GM19395 (cell line): ENCODE measurements at regions not wholly inside any gene's neighbourhood (a gene's known extent, or its start where the extent isn't known, plus 50 kb on each side); places are given as distances from the start of the nearest gene placed in this dataset.
"Not testable (repeated sequence)": the region's sequence is repeated elsewhere in the genome, so short reads cannot be mapped to it uniquely, and the experiment has no call there.

ENCODE experiments used
- ATAC-seq: cut with Tn5 transposase; IDR thresholded peaks from one replicate; pipeline ENCODE4 v1.9.1; 2021; ENCODE audit warnings: mild to moderate bottlenecking, moderate library complexity; ENCODE audit not compliant: unreplicated experiment

GRCh38 chr2:16415861-16416260, 249.8 kb downstream of the CYRIA start:
- not testable (repeated sequence) for ATAC-seq

DNA sequence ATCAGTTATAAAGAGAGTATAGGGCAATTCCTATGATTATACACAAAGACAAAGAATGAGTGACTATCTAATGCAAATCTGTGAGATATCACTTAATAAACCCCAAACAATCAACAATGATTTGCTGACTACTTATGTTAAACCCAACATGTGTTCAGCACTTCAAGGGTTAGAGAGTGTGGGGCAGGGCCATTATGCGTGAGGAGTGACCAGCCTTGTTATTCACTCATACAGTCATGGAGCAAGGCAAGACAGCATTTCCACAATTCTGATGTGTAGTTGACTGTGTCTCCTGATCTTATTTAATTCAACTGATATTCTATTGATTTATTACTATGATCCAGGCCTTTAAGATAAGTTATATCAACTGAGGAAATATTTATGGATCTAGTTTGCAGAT, 251.7 kb downstream of the CYRIA start:
- ATAC-seq = no peak

DNA sequence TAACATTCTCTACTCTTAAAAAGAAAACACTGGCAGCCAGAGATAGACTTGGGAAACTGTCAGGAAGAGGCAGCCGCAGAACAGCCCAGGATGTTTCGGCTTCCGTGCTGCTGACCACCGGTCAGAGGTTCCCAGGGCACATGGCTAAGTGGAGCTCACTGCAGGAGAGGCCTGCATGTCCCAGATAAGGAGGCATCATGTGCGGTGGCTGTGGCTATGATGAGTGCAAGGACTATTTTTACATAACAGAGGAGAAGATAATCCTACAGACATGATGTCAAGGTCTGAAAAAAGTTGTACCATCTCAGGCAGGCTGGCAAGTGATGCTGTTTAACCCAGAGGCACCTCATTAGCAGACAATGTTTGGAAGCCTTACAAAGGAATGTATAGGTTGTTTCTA, 252.3 kb downstream of the CYRIA start:
- no peak for ATAC-seq

DNA sequence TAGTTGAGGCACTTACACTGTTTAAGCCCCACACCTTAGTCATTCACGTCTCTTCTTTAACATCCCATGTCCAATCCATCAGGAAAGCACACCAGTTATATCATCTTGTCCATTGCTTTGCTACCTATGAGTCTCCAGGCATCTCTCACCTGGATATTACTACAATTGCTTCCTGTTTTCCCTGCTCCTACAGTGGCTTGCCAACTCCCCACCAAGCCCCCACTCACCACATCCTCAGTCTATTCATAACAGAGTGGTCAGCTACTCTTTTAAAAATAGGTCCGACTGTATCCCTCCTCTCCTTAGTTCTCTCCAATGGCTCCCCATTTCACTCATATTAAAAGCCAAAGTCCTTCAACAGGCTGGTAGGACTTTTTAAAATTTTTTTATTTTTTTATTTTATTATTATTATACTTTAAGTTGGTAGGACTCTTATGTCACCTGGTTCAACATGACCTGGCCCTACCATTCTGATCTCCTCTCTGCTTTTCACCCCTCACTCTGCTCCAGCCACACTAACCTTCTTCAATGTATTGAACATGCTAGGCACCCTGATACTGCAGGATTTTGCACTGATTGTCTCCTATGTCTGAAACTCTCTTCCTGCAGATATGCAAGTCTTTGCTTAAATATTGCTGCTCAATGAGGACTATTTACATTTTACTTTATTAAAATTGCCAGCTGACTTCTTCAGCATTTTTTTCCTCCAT, 253.2 kb downstream of the CYRIA start:
- ATAC-seq = no peak

- no peak for ATAC-seq
These were observed 253.8 kb downstream of the CYRIA start for GRCh38 chr2:16411788-16412187.

- ATAC-seq = no peak
These were observed 255.8 kb downstream of the CYRIA start for GRCh38 chr2:16409849-16410248.

- no peak for ATAC-seq
These were observed 256.6 kb downstream of the CYRIA start for GRCh38 chr2:16409006-16409390.

GRCh38 chr2:16408331-16409005, 257.2 kb downstream of the CYRIA start:
- ATAC-seq = no peak

GRCh38 chr2:16407358-16407757, 258.3 kb downstream of the CYRIA start:
- ATAC-seq = no peak

DNA sequence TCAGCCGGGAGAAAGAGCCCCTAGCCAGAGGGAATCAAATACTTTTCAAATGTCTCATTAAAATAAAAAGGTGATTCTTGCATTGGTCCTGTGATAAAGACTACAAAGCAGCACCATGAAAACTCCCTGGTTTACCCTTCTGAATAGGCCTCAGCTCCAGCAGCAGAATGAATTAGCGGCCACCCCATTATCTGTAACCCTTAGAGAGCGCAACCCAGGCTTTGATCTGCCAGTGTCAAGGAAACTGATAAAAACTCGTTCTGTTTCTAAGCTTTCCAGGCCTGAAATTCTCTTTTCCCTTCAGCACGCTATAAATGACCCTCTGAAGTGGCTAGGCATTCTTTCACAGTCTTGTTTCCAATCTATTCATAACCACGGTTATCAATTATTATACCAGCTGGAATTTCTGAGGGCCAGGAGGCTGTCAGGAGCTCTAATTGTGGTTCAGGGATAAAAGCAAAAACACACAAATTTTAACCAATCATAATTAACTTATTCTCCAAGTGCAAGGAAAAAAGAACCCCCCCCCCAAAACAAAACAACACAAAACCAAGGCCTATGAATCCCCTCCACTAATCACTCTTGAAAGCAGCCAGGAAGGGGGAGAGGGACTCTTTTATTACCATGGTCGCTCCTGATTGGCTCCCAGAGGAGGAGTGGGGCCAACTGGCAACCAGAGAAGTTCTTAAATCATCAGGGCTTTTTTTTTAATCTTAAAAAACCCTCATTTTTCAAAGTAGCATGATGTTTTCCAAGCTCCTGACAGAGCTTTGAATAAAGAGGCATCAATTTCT, 258.9 kb downstream of the CYRIA start:
- ATAC-seq = no peak

- ATAC-seq = no peak
These were observed 260.1 kb downstream of the CYRIA start for GRCh38 chr2:16405551-16405950.

DNA sequence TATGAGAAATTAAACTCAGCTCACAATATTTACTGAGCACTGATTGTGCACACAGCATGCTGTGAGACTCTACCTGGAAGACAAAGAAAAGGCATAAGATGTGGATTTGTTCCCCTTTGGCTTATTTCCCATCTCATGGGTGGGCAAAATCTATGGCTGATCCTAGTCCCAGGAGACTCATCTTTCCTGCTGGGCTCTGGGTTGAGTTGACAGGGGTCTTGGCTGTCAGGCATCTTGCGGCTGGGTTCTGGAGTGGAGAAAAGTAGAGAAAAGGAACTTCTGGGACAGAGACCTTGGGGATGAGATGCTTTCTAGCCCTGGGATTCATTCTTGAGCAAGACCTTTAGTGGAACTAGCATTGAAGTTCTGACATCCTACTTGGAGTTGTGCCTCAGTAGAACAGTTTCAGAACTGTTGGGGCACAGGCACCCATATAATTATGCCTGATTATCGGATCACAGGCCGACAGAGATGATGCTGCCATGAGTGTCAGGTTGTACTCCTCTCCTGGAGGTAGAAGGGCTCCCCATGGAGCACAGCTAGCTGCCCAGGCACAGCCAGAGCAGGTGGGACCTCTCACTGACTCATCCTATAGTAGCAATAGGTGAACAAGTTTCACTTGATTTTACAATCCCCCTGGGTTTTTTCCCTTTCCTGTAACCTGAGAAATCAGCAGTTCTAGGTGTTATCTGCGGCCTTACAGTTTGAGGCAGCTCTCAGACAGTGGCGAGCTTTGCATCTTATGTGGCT, 260.9 kb downstream of the CYRIA start:
- no peak for ATAC-seq

GRCh38 chr2:16404146-16404545, 261.5 kb downstream of the CYRIA start:
- no peak for ATAC-seq

DNA sequence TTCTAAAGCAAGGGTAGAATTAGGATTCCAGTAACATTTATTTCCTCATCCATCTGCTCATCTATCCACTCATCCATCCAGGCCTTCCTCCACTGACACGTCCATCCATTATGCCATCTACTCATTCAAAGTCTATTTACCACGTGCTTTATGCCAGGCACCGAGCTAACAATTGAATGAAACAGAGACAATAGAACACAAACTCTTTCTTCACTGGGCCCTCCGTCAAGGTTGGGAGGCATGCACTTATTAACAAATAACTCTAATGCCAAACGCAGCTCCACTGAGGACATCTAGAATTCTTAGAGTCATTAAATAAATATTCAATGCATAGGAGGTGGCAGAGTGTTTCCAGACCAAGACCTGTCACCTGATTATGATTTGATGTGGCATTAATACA, 262.7 kb downstream of the CYRIA start:
- ATAC-seq = no peak

GRCh38 chr2:16401761-16402300, 263.8 kb downstream of the CYRIA start:
- no peak for ATAC-seq

- no peak for ATAC-seq
These were observed 265.5 kb downstream of the CYRIA start for GRCh38 chr2:16400127-16400623.

DNA sequence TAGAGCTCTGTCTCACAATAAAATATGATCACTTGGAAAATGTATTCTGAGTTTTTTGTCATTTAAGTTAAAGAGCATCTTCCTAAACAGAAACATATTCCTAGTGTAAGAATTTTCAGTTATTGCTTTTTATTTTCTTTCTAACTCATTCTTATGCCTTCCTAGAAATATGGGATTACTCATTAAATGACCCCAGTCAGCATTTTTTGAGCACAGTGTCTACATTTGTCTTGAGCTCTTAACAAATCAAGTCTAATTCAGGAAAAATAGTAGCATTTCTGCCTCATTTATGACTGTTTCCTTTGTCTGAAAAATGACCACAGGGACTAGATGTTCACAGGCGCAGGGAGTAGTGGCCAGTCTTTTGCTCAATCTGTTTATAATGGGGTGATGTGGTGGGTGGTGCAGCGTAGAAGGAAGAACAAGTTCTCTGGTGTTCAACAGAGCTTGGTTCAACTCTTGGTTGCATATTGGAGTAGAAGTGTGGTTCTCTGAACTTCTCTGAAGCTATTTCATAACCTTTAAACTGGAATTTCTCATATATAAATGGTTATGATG, 267.1 kb downstream of the CYRIA start:
- no peak for ATAC-seq

GRCh38 chr2:16397681-16398475, 267.8 kb downstream of the CYRIA start:
- ATAC-seq = no peak

- no peak for ATAC-seq
These were observed 268.6 kb downstream of the CYRIA start for GRCh38 chr2:16396986-16397385.

DNA sequence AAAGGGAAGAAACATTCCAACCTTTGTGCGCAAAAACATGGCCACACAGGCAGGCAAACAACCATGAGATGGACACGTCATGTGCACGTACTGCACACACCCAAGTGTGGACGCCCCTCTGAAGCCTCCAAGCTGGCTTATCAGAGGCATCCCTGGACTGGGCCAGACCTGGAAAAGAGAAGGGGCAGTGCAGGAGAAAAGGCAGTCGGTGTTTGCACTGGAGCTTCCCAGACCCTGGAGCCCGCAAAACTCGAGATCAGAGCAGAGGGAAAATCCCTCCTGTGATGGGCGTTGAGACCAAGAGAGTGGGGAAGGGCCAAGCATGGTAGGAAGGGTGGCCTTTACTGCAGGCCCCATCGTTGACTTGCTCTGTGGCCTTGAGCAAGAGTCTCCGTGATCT, 269.5 kb downstream of the CYRIA start:
- no peak for ATAC-seq
